CD14-positive monocyte (primary cell): ENCODE measurements at regions not wholly inside any gene's neighbourhood (a gene's known extent, or its start where the extent isn't known, plus 50 kb on each side); places are given as distances from the start of the nearest gene placed in this dataset.

ENCODE experiments used
- DNase-seq, 3 donors: peaks; one replicate each; pipeline ENCODE4 v3.0.0-alpha.2; 2011 to 2022
- H2AFZ ChIP-seq: 2 replicates; pipeline ENCODE4 v1.6.0; 2012; ENCODE audit warnings: mild to moderate bottlenecking, low read depth, low read length, inconsistent platforms; ENCODE audit not compliant: insufficient read depth, poor library complexity, severe bottlenecking
- H3K27ac ChIP-seq, 2 donors: 1 replicate in 1 of 2; 2 replicates in 1 of 2; pipeline ENCODE4 v1.5.1; 2012 to 2013; ENCODE audit warnings: low read length in 2 of 2, control low read depth in 1 of 2, inconsistent platforms in 1 of 2, low read depth in 1 of 2, mild to moderate bottlenecking in 1 of 2
- H3K27me3 ChIP-seq, 2 donors: one replicate each; pipeline versions ENCODE4 v1.6.0 to v1.6.1; 2011 to 2013; ENCODE audit warnings: low read length in 2 of 2; ENCODE audit not compliant: control insufficient read depth in 2 of 2, insufficient read depth in 2 of 2
- H3K36me3 ChIP-seq, 2 donors: replicated peaks in 1 of 2; 1 replicate in 1 of 2; 2 replicates in 1 of 2; pipeline versions ENCODE4 v1.5.1 to v1.6.1; 2012 to 2013; ENCODE audit warnings: low read length in 2 of 2, control low read depth in 1 of 2, inconsistent platforms in 1 of 2, mild to moderate bottlenecking in 1 of 2; ENCODE audit not compliant: insufficient read depth in 2 of 2, control insufficient read depth in 1 of 2
- H3K4me1 ChIP-seq, 2 donors: 1 replicate in 1 of 2; 2 replicates in 1 of 2; pipeline versions ENCODE4 v1.5.1 to v1.6.1; 2012 to 2013; ENCODE audit warnings: low read length in 2 of 2, control low read depth in 1 of 2, inconsistent platforms in 1 of 2, mild to moderate bottlenecking in 1 of 2, moderate library complexity in 1 of 2; ENCODE audit not compliant: insufficient read depth in 2 of 2, control insufficient read depth in 1 of 2
- H3K4me2 ChIP-seq: replicated peaks from 2 replicates; pipeline ENCODE3; 2012; ENCODE audit warnings: low read length, moderate library complexity, mild to moderate bottlenecking; ENCODE audit not compliant: poor library complexity, severe bottlenecking; ENCODE audit errors: extremely low read depth
- H3K4me3 ChIP-seq, 3 experiments: fragments of 200-600 bp in 1 of 3; sonication (generic) in 1 of 3; replicated peaks in 1 of 3; 1 replicate in 2 of 3; 2 replicates in 1 of 3; pipeline ENCODE4 v1.5.1; 2011 to 2013; ENCODE audit warnings: low read length in 3 of 3, mild to moderate bottlenecking in 3 of 3, control low read depth in 2 of 3, low read depth in 2 of 3, inconsistent platforms in 1 of 3, moderate library complexity in 1 of 3
- H3K79me2 ChIP-seq: 2 replicates; pipeline ENCODE4 v1.6.0; 2012; ENCODE audit warnings: mild to moderate bottlenecking, control low read depth, inconsistent platforms, low read length, moderate library complexity; ENCODE audit not compliant: insufficient read depth
- H3K9ac ChIP-seq: 2 replicates; pipeline ENCODE4 v1.6.0; 2017; ENCODE audit warnings: low read length, mild to moderate bottlenecking; ENCODE audit not compliant: insufficient read depth, poor library complexity, severe bottlenecking
- H3K9me3 ChIP-seq, 2 donors: replicated peaks in 1 of 2; 1 replicate in 1 of 2; 2 replicates in 1 of 2; pipeline versions ENCODE4 v1.5.1 to v1.6.1; 2012 to 2013; ENCODE audit warnings: low read length in 2 of 2, control low read depth in 1 of 2; ENCODE audit not compliant: control insufficient read depth in 1 of 2, insufficient read depth in 1 of 2
- H4K20me1 ChIP-seq: 2 replicates; pipeline ENCODE4 v1.6.0; 2012; ENCODE audit warnings: mild to moderate bottlenecking, low read length, control low read depth, moderate library complexity; ENCODE audit not compliant: insufficient read depth
- H3K27ac Mint-ChIP-seq, 7 donors: one replicate each; pipeline ENCODE4 v1.8.0; 2020; ENCODE audit warnings: mild to moderate bottlenecking in 7 of 7, mixed read lengths in 7 of 7, moderate library complexity in 6 of 7, inconsistent platforms in 2 of 7
- H3K27me3 Mint-ChIP-seq, 3 donors: one replicate each; pipeline ENCODE4 v1.8.0; 2021 to 2022; ENCODE audit warnings: low read depth in 3 of 3, mild to moderate bottlenecking in 3 of 3, mixed read lengths in 3 of 3, moderate library complexity in 3 of 3, inconsistent platforms in 1 of 3
- H3K36me3 Mint-ChIP-seq, 2 donors: one replicate each; pipeline ENCODE4 v1.8.0; 2020; ENCODE audit warnings: mixed read lengths in 2 of 2, inconsistent platforms in 1 of 2, mild to moderate bottlenecking in 1 of 2
- H3K4me1 Mint-ChIP-seq: one replicate; pipeline ENCODE4 v1.8.0; 2020; ENCODE audit warnings: mild to moderate bottlenecking, mixed read lengths
- H3K4me3 Mint-ChIP-seq, 2 donors: one replicate each; pipeline ENCODE4 v1.8.0; 2020; ENCODE audit warnings: mild to moderate bottlenecking in 2 of 2, mixed read lengths in 2 of 2, moderate library complexity in 1 of 2
- H3K9me3 Mint-ChIP-seq, 7 donors: one replicate each; pipeline ENCODE4 v1.8.0; 2020 to 2022; ENCODE audit warnings: mixed read lengths in 7 of 7, mild to moderate bottlenecking in 6 of 7, moderate library complexity in 6 of 7, inconsistent platforms in 2 of 7
- WGBS: methylation state at CpG from one replicate; pipeline ENCODE4 v1.1.5; 2013; ENCODE audit warnings: missing lambda C conversion rate; ENCODE audit not compliant: insufficient coverage; 5-methylcytosine and 5-hydroxymethylcytosine counted together
- intact Hi-C, 2 donors: fragments of 100-400 bp; cut with micrococcal nuclease; formaldehyde crosslinking; loops; one replicate each; pipeline versions ENCODE4 v1.15.0 to v1.15.1; 2023
- TF ChIP-seq, protein P1 (sequence below): fragments of 200-600 bp; IDR thresholded peaks from one replicate; pipeline ENCODE4 v1.8.0; 2022; ENCODE audit warnings: antibody characterized with exemption, mild to moderate bottlenecking

DNA sequence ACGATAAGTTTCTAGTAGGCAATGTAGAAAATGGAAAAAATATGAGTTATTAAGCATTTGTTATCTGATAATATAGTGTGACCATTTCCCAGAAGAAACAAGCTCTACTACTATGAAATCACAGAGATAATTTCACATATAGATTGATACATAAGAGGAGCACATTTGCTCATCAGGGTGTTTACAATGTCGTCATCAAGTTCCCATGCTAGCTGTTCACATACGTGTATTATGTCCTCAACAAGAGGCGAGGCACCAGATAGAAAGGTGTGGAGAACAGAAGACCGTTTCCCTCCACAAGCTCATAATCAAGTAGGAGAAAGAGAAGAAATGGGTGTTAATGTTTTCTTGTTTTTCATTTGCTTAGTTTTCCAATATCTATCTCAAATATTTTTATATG lies 326.1 kb upstream of the ARID1B start:
- WGBS, result 100% methylated on average over 2 of the region's 5 CpGs
- H3K27me3 ChIP-seq, result no peaks in the 10 kb centered on the region
- H3K36me3 Mint-ChIP-seq, result no peaks in the 10 kb centered on the region
- H4K20me1 ChIP-seq, result no peaks in the 10 kb centered on the region
- H3K4me3 Mint-ChIP-seq, result no peak overlapping the region
- H3K4me1 Mint-ChIP-seq, result no peaks in the 10 kb centered on the region
- H2AFZ ChIP-seq, result no peak overlapping the region
- TF ChIP-seq, protein P1, sequence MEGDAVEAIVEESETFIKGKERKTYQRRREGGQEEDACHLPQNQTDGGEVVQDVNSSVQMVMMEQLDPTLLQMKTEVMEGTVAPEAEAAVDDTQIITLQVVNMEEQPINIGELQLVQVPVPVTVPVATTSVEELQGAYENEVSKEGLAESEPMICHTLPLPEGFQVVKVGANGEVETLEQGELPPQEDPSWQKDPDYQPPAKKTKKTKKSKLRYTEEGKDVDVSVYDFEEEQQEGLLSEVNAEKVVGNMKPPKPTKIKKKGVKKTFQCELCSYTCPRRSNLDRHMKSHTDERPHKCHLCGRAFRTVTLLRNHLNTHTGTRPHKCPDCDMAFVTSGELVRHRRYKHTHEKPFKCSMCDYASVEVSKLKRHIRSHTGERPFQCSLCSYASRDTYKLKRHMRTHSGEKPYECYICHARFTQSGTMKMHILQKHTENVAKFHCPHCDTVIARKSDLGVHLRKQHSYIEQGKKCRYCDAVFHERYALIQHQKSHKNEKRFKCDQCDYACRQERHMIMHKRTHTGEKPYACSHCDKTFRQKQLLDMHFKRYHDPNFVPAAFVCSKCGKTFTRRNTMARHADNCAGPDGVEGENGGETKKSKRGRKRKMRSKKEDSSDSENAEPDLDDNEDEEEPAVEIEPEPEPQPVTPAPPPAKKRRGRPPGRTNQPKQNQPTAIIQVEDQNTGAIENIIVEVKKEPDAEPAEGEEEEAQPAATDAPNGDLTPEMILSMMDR, result no peak
- no peak overlapping the region for H3K4me2 ChIP-seq
- H3K79me2 ChIP-seq, result no peaks in the 10 kb centered on the region
- no peak overlapping the region for H3K4me3 ChIP-seq
- H3K4me1 ChIP-seq, result no peaks in the 10 kb centered on the region
- no peak overlapping the region for H3K27ac ChIP-seq
- intact Hi-C loops, result no loop called here
- H3K9ac ChIP-seq, result no peak overlapping the region
- H3K36me3 ChIP-seq, result no peaks in the 10 kb centered on the region
- peaks cover 0 to 15% (median 9%) of the 10 kb centered on the region in 7 donors for H3K9me3 Mint-ChIP-seq
- DNase-seq, result no peak
- peaks cover 0 to 2% (median 0%) of the 10 kb centered on the region in 3 donors for H3K27me3 Mint-ChIP-seq
- no peak overlapping the region for H3K27ac Mint-ChIP-seq
- no peaks in the 10 kb centered on the region for H3K9me3 ChIP-seq

DNA sequence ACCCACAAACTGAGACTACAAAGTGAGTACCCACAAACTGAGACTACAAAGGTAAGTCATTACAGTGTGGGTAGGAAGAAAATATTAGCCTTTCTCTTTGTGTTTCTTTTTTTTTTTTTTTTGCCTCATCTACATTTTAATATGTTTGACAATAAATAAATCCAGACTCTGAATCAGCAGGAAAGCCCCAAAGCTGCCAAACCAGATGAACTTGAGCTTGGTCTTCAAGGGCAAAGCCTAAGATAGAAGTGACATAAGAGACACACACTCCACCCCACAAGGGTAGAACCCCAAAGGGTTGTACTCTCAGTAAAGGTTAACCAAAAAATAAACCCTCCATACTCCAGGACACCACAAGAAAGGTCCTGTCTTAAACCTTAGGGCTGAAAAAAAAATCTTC lies 326.8 kb upstream of the ARID1B start:
- Histone ChIP-seq H3K4me1 (no peaks in the 10 kb centered on the region), H2AFZ (no peak overlapping the region), H3K4me3 (no peak overlapping the region), H3K4me2 (no peak overlapping the region), H3K36me3 (no peaks in the 10 kb centered on the region), H4K20me1 (no peaks in the 10 kb centered on the region), H3K9me3 (no peaks in the 10 kb centered on the region), H3K79me2 (no peaks in the 10 kb centered on the region), H3K9ac (no peak overlapping the region), H3K27me3 (no peaks in the 10 kb centered on the region), H3K27ac (no peak overlapping the region)
- intact Hi-C loops, result no loop called here
- H3K9me3 Mint-ChIP-seq, result peaks cover 0 to 15% (median 9%) of the 10 kb centered on the region in 7 donors
- no peaks in the 10 kb centered on the region for H3K4me1 Mint-ChIP-seq
- DNase-seq, result no peak
- no peak overlapping the region for H3K4me3 Mint-ChIP-seq
- H3K27ac Mint-ChIP-seq, result no peak overlapping the region
- no peaks in the 10 kb centered on the region for H3K36me3 Mint-ChIP-seq
- TF ChIP-seq, protein P1, result no peak
- H3K27me3 Mint-ChIP-seq, result peaks cover 0 to 2% (median 0%) of the 10 kb centered on the region in 3 donors
